ENCODE measurements at regions not wholly inside any gene's neighbourhood (a gene's known extent, or its start where the extent isn't known, plus 50 kb on each side); places are given as distances from the start of the nearest gene placed in this dataset.
A peak's percentile ranks its signal among the peaks of the same experiment; 100 is the strongest.

- intact Hi-C loops (cut with DNase I): no loop called here
- TF ChIP-seq CTCF (IDR thresholded peaks at IDR 0.05) (no peak), POLR2A (IDR thresholded peaks at IDR 0.05) (no peak)
These were observed 116.5 kb upstream of the ANO5 start for GRCh38 chr11:22076271-22076930.

GRCh38 chr11:22078063-22078462 lies 114.8 kb upstream of the ANO5 start:
- 66 to 72% (median 70%) methylated on average over 3 of the region's 3 CpGs for WGBS, 4 donors
- no peak for DNase-seq

More at GRCh38 chr11:22076271-22076930, 116.5 kb upstream of the ANO5 start:
- no peaks in the 10 kb centered on the region for H3K27me3 ChIP-seq
- DNase-seq (no peak), ATAC-seq (no peak)
- H3K4me3 ChIP-seq: no peak overlapping the region
- H3K4me1 ChIP-seq: peaks cover 0 to 10% (median 0%) of the 10 kb centered on the region in 12 donors
- H3K27ac ChIP-seq: no peak overlapping the region
- peaks cover 0 to 14% (median 0%) of the 10 kb centered on the region in 12 donors for H3K9me3 ChIP-seq
- 72 to 80% (median 78%) methylated on average over 5 of the region's 5 CpGs for WGBS, 4 donors
- H3K36me3 ChIP-seq: no peaks in the 10 kb centered on the region

GRCh38 chr11:22079133-22079872 lies 113.6 kb upstream of the ANO5 start:
- 32 to 35% (median 34%) methylated on average over 1 of the region's 1 CpG for WGBS, 4 donors
- Histone ChIP-seq H3K27me3 (no peaks in the 10 kb centered on the region), H3K4me3 (no peak overlapping the region), H3K27ac (no peak overlapping the region), H3K4me1 (peaks cover 0 to 10% (median 0%) of the 10 kb centered on the region in 12 donors), H3K36me3 (no peaks in the 10 kb centered on the region), H3K9me3 (peaks cover 0 to 17% (median 0%) of the 10 kb centered on the region in 12 donors)
- TF ChIP-seq CTCF (IDR thresholded peaks at IDR 0.05) (no peak), POLR2A (IDR thresholded peaks at IDR 0.05) (no peak)
- intact Hi-C loops (cut with DNase I): no loop called here
- ATAC-seq: peak; percentile 53 to 85 (median 77)
- peak in 1 of 5 donors; percentile 25 for DNase-seq

More at GRCh38 chr11:22078063-22078462, 114.8 kb upstream of the ANO5 start:
- Histone ChIP-seq H3K27me3 (no peaks in the 10 kb centered on the region), H3K4me1 (peaks cover 0 to 10% (median 0%) of the 10 kb centered on the region in 12 donors), H3K9me3 (peaks cover 0 to 17% (median 0%) of the 10 kb centered on the region in 12 donors), H3K27ac (no peak overlapping the region), H3K4me3 (no peak overlapping the region), H3K36me3 (no peaks in the 10 kb centered on the region)
- no peak for ATAC-seq
- TF ChIP-seq CTCF (IDR thresholded peaks at IDR 0.05) (no peak), POLR2A (IDR thresholded peaks at IDR 0.05) (no peak)
- intact Hi-C loops (cut with DNase I): no loop called here

GRCh38 chr11:22082178-22082577 lies 110.7 kb upstream of the ANO5 start:
- intact Hi-C loops (cut with DNase I): no loop called here
- Histone ChIP-seq H3K4me1 (peaks cover 0 to 10% (median 0%) of the 10 kb centered on the region in 12 donors), H3K9me3 (peaks cover 0 to 17% (median 0%) of the 10 kb centered on the region in 12 donors), H3K4me3 (no peak overlapping the region), H3K27me3 (no peaks in the 10 kb centered on the region), H3K36me3 (no peaks in the 10 kb centered on the region), H3K27ac (no peak overlapping the region)
- DNase-seq: no peak
- no peak for ATAC-seq
- TF ChIP-seq POLR2A (IDR thresholded peaks at IDR 0.05) (no peak), CTCF (IDR thresholded peaks at IDR 0.05) (no peak)

All from heart left ventricle (tissue), 16 donors.